ENCODE measurements at regions not wholly inside any gene's neighbourhood (a gene's known extent, or its start where the extent isn't known, plus 50 kb on each side); places are given as distances from the start of the nearest gene placed in this dataset.

DNA sequence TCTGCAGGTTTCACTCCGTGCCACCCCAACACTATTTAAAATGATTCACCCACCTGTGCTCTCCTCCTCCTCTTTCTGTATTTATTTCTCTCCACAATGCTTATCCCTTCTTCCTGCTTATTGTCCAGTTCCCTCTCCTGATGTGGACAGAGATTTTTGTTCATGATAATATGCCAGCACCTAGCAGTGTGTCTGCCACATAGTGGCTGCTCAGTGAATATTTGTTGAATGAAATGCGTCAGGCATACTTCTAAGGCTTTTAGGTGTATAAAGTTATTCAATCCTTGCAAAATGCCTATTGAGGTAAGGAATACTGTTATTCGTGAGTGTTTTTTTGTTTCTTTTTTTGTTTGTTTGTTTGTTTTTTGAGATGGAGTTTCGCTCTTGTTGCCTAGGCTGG lies 67.5 kb upstream of the MME start:
- no peak for FAIRE-seq
- Histone ChIP-seq H3K27ac (ENCODE audit: low read depth, low read length) (no peak overlapping the region), H3K4me3 (ENCODE audit: insufficient read depth, low read depth, low read length) (no peak overlapping the region), H4K20me1 (ENCODE audit: insufficient read depth, low read length) (no peaks in the 10 kb centered on the region), H3K79me2 (ENCODE audit: insufficient read depth, low read length) (no peaks in the 10 kb centered on the region), H3K27me3 (ENCODE audit: insufficient read depth, low read length) (no peaks in the 10 kb centered on the region), H3K4me2 (ENCODE audit: low read length) (no peak overlapping the region), H3K9me3 (ENCODE audit: insufficient read depth, low read depth, low read length) (no peaks in the 10 kb centered on the region), H3K4me1 (ENCODE audit: insufficient read depth, low read length) (no peaks in the 10 kb centered on the region), H3K9ac (ENCODE audit: low read length) (no peak overlapping the region), H3K36me3 (ENCODE audit: insufficient read depth, low read length) (no peaks in the 10 kb centered on the region), H2AFZ (ENCODE audit: low read depth, low read length) (no peak overlapping the region)
- TF ChIP-seq EZH2 (IDR thresholded peaks at IDR 0.05; ENCODE audit: insufficient read depth, low read length) (no peak), CTCF (IDR thresholded peaks at IDR 0.05; ENCODE audit: insufficient read depth, low read depth, low read length) (no peak)
- no peak for DNase-seq (ENCODE audit: low read depth)
- H3K4me3 Mint-ChIP-seq (ENCODE audit: unreplicated experiment) = no peak overlapping the region
- H3K4me1 Mint-ChIP-seq (ENCODE audit: low read depth, unreplicated experiment) = peaks cover 8% of the 10 kb centered on the region
- no peaks in the 10 kb centered on the region for H3K9me3 Mint-ChIP-seq (ENCODE audit: unreplicated experiment)
- no peaks in the 10 kb centered on the region for H3K36me3 Mint-ChIP-seq (ENCODE audit: low read depth, unreplicated experiment)
- no peaks in the 10 kb centered on the region for H3K27me3 Mint-ChIP-seq (ENCODE audit: low read depth, unreplicated experiment)
- H3K27ac Mint-ChIP-seq (ENCODE audit: unreplicated experiment) = no peak overlapping the region

DNA sequence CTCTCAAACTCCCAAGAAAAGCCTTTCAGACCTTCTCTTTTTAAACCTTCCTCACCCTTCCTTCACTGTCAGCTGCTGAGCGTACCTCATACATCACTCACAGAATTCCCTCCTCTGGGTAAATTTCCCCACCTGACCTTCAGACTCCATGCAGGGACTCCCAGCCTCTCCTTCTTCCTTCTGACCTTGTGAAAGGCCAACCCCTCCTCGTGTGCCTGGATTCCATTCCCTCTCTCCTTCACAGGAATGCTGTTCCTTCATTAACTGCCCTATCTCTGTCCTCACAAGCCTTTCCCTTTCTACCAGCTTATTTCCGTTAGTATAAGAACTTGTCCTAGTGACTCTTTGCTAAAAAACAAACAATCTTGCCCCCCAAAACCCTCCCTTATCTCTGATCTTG lies 69.7 kb upstream of the MME start:
- no peak overlapping the region for H2AFZ ChIP-seq (ENCODE audit: low read depth, low read length)
- no peaks in the 10 kb centered on the region for H3K27me3 ChIP-seq (ENCODE audit: insufficient read depth, low read length)
- H3K4me3 Mint-ChIP-seq (ENCODE audit: unreplicated experiment) = no peak overlapping the region

More for the DNA sequence above, 69.7 kb upstream of the MME start:
- H3K27ac Mint-ChIP-seq (ENCODE audit: unreplicated experiment) = no peak overlapping the region
- no peak for FAIRE-seq
- no peaks in the 10 kb centered on the region for H4K20me1 ChIP-seq (ENCODE audit: insufficient read depth, low read length)
- no peaks in the 10 kb centered on the region for H3K9me3 Mint-ChIP-seq (ENCODE audit: unreplicated experiment)
- H3K9me3 ChIP-seq (ENCODE audit: insufficient read depth, low read depth, low read length) = no peaks in the 10 kb centered on the region
- H3K79me2 ChIP-seq (ENCODE audit: insufficient read depth, low read length) = no peaks in the 10 kb centered on the region
- peaks cover 7% of the 10 kb centered on the region for H3K4me1 Mint-ChIP-seq (ENCODE audit: low read depth, unreplicated experiment)
- TF ChIP-seq EZH2 (IDR thresholded peaks at IDR 0.05; ENCODE audit: insufficient read depth, low read length) (no peak), CTCF (IDR thresholded peaks at IDR 0.05; ENCODE audit: insufficient read depth, low read depth, low read length) (no peak)
- no peak overlapping the region for H3K9ac ChIP-seq (ENCODE audit: low read length)
- no peak overlapping the region for H3K27ac ChIP-seq (ENCODE audit: low read depth, low read length)
- no peak overlapping the region for H3K4me2 ChIP-seq (ENCODE audit: low read length)
- no peak for DNase-seq (ENCODE audit: low read depth)
- H3K4me3 ChIP-seq (ENCODE audit: insufficient read depth, low read depth, low read length) = no peak overlapping the region
- H3K36me3 ChIP-seq (ENCODE audit: insufficient read depth, low read length) = no peaks in the 10 kb centered on the region
- peaks cover 2% of the 10 kb centered on the region for H3K36me3 Mint-ChIP-seq (ENCODE audit: low read depth, unreplicated experiment)
- H3K4me1 ChIP-seq (ENCODE audit: insufficient read depth, low read length) = no peaks in the 10 kb centered on the region
- H3K27me3 Mint-ChIP-seq (ENCODE audit: low read depth, unreplicated experiment) = no peaks in the 10 kb centered on the region

Data from astrocyte (in vitro differentiated cells and primary cell).